ENCODE measurements at regions not wholly inside any gene's neighbourhood (a gene's known extent, or its start where the extent isn't known, plus 50 kb on each side); places are given as distances from the start of the nearest gene placed in this dataset.

DNA sequence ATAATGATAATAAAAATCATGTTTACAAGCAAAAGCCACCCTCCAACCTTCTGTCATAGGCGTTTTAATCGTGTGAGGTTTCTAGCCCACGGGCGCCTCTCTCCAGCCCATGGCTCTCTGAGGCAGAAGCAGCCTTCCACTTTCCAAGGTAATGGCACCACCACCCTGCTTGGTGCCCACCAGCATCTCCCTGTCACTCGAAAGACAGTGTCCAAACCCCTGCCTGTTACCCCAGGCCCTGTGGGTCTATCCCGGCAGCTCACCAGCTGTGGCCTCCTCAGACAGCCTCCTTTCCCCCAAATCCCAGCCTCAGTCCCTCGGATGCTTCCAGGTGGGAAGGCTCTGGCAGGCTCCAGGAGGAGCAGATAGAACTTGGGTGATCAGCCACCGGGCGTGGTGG lies 123.8 kb upstream of the LPCAT1 start:
- TF ChIP-seq POLR2A (IDR thresholded peaks at IDR 0.05; ENCODE audit: low read length) (no peak), GATA1 (IDR thresholded peaks at IDR 0.05; ENCODE audit: low read depth, low read length) (no peak)

All from erythroblast (primary cell).